ENCODE measurements at regions not wholly inside any gene's neighbourhood (a gene's known extent, or its start where the extent isn't known, plus 50 kb on each side); places are given as distances from the start of the nearest gene placed in this dataset.
A peak's percentile ranks its signal among the peaks of the same experiment; 100 is the strongest.

GRCh38 chr18:8894823-8895222 lies 189.5 kb downstream of the MTCL1 start:
- H3K4me3 ChIP-seq (ENCODE audit: low read depth, low read length), result no peak overlapping the region
- TF ChIP-seq, protein P1, sequence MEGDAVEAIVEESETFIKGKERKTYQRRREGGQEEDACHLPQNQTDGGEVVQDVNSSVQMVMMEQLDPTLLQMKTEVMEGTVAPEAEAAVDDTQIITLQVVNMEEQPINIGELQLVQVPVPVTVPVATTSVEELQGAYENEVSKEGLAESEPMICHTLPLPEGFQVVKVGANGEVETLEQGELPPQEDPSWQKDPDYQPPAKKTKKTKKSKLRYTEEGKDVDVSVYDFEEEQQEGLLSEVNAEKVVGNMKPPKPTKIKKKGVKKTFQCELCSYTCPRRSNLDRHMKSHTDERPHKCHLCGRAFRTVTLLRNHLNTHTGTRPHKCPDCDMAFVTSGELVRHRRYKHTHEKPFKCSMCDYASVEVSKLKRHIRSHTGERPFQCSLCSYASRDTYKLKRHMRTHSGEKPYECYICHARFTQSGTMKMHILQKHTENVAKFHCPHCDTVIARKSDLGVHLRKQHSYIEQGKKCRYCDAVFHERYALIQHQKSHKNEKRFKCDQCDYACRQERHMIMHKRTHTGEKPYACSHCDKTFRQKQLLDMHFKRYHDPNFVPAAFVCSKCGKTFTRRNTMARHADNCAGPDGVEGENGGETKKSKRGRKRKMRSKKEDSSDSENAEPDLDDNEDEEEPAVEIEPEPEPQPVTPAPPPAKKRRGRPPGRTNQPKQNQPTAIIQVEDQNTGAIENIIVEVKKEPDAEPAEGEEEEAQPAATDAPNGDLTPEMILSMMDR (conservative IDR thresholded peaks at IDR 0.05; ENCODE audit: low read depth, low read length), result no peak
- no peak for DNase-seq (ENCODE audit: low read depth)

DNA sequence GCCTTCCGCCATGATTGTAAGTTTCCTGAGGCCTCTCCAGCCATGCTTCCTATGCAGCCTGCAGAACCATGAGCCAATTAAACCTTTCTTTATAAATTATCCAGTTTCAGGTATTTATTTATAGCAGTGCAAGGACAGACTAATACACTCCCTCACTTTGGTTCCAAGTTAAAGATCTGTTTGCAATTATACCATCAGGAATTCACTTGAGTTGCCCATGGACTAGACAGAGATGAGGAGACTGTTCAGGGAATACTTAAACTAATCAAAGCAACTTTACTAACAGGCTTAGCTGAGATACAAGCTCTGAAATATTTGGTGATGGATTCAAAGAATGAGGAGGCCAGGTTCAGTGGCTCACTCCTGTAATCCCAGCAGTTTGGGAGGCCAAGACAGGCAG lies 190.0 kb downstream of the MTCL1 start:
- H3K4me3 ChIP-seq (ENCODE audit: low read depth, low read length), result no peak overlapping the region
- no peak for DNase-seq (ENCODE audit: low read depth)
- TF ChIP-seq, protein P1 (conservative IDR thresholded peaks at IDR 0.05; ENCODE audit: low read depth, low read length), result no peak

- peak; percentile 34 for DNase-seq (ENCODE audit: low read depth)
- TF ChIP-seq, protein P1 (conservative IDR thresholded peaks at IDR 0.05; ENCODE audit: low read depth, low read length), result no peak
- no peak overlapping the region for H3K4me3 ChIP-seq (ENCODE audit: low read depth, low read length)
Measured at GRCh38 chr18:8895987-8896619, 190.7 kb downstream of the MTCL1 start.

DNA sequence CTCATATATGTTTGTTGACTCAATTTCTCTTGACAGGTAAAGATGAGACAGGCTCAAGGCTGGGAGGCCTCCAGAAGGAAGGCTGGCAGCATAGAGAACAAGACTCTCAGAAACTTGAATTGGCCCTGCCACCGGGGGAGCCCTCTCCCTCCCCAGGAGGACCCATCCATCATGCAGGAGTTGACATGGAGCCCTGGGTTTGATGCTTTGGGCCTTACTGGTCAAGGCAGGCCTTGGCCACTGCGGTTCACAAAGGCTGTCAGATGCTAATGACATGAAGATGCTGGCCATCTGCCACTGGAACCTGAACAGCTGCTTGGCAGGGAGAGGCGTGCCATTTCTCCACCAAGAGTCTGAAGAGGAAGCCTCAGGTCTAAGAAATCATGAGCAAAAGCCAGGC lies 193.6 kb downstream of the MTCL1 start:
- TF ChIP-seq, protein P1 (conservative IDR thresholded peaks at IDR 0.05; ENCODE audit: low read depth, low read length), result peak; percentile 28
- no peak overlapping the region for H3K4me3 ChIP-seq (ENCODE audit: low read depth, low read length)
- DNase-seq (ENCODE audit: low read depth), result no peak

- DNase-seq (ENCODE audit: low read depth), result no peak
- no peak overlapping the region for H3K4me3 ChIP-seq (ENCODE audit: low read depth, low read length)
- TF ChIP-seq, protein P1 (conservative IDR thresholded peaks at IDR 0.05; ENCODE audit: low read depth, low read length), result no peak
Measured at GRCh38 chr18:8900552-8900951, 195.2 kb downstream of the MTCL1 start.

DNA sequence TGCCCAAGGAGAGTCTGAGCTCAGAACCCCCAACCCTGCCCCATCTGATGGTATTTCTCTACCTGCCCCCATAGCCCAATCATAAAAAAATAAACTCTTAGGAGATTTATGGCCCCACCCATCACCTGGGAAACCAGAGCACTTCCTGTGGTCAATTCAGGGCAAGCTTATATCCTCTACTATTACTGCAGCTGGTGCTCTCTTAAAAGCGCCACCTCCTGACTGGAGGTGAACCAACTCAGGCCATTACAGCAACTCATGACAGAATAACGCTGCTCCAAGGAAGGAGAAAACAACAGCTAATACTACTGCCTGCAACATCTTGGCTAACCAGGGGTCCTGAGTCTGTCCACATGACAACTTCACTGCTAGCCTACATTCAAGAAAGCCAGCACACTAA lies 195.7 kb downstream of the MTCL1 start:
- no peak overlapping the region for H3K4me3 ChIP-seq (ENCODE audit: low read depth, low read length)
- TF ChIP-seq, protein P1 (conservative IDR thresholded peaks at IDR 0.05; ENCODE audit: low read depth, low read length), result no peak

GRCh38 chr18:8904316-8904715 lies 198.2 kb upstream of the NDUFV2 start:
- TF ChIP-seq, protein P1 (conservative IDR thresholded peaks at IDR 0.05; ENCODE audit: low read depth, low read length), result no peak
- no peak for DNase-seq (ENCODE audit: low read depth)

More for the DNA sequence above, 195.7 kb downstream of the MTCL1 start:
- no peak for DNase-seq (ENCODE audit: low read depth)

More at GRCh38 chr18:8904316-8904715, 198.2 kb upstream of the NDUFV2 start:
- no peak overlapping the region for H3K4me3 ChIP-seq (ENCODE audit: low read depth, low read length)

All from choroid plexus epithelial cell (primary cell).